H1 (cell line): ENCODE measurements at regions not wholly inside any gene's neighbourhood (a gene's known extent, or its start where the extent isn't known, plus 50 kb on each side); places are given as distances from the start of the nearest gene placed in this dataset.

ENCODE experiments used
- CTCF ChIA-PET: fragments of 300-600 bp; sonication (Branson Sonifier 250); formaldehyde crosslinking; loops from one replicate; lab custom pipeline; 2021; ENCODE audit not compliant: partially characterized antibody; lab: Charles Lee
- POLR2A ChIA-PET: fragments of 300-600 bp; sonication (Branson Sonifier 250); formaldehyde crosslinking; loops from one replicate; lab custom pipeline; 2021; ENCODE audit warnings: inconsistent platforms; ENCODE audit not compliant: partially characterized antibody; lab: Charles Lee
- DNase-seq, 2 experiments: peaks; one replicate each; pipeline versions ENCODE4 v3.0.0 to v3.0.0-alpha.2; 2010 to 2022; ENCODE audit warnings: low spot score in 2 of 2, low read depth in 1 of 2, mixed read lengths in 1 of 2
- FAIRE-seq: peaks from 2 replicates; lab custom pipeline; 2011; peaks lifted over from hg19 to GRCh38; lab: Jason Lieb, UNC
- H2AFZ ChIP-seq: 2 replicates; pipeline ENCODE4 v1.8.1; 2012; ENCODE audit warnings: low read length, inconsistent platforms
- H2AK5ac ChIP-seq: 2 replicates; pipeline ENCODE4 v1.6.1; 2013; ENCODE audit warnings: low read depth, low read length
- H2BK120ac ChIP-seq: replicated peaks from 2 replicates; pipeline ENCODE3; 2013; ENCODE audit warnings: low read depth, low read length, inconsistent platforms
- H2BK12ac ChIP-seq: 2 replicates; pipeline ENCODE4 v1.6.1; 2013; ENCODE audit warnings: low read depth, low read length
- H2BK15ac ChIP-seq: 2 replicates; pipeline ENCODE4 v1.6.1; 2013; ENCODE audit warnings: low read length
- H2BK20ac ChIP-seq: 2 replicates; pipeline ENCODE4 v1.6.1; 2013; ENCODE audit warnings: low read length
- H2BK5ac ChIP-seq: 2 replicates; pipeline ENCODE4 v1.6.1; 2013; ENCODE audit warnings: low read depth, low read length
- H3K14ac ChIP-seq: 2 replicates; pipeline ENCODE4 v1.6.1; 2013; ENCODE audit warnings: inconsistent platforms; ENCODE audit not compliant: insufficient read length
- H3K18ac ChIP-seq: 2 replicates; pipeline ENCODE4 v1.6.1; 2013; ENCODE audit warnings: low read length; ENCODE audit errors: extremely low read depth
- H3K23ac ChIP-seq: 2 replicates; pipeline ENCODE4 v1.6.1; 2013; ENCODE audit warnings: inconsistent platforms; ENCODE audit not compliant: insufficient read length
- H3K23me2 ChIP-seq: 2 replicates; pipeline ENCODE4 v1.6.1; 2013; ENCODE audit warnings: low read depth, low read length
- H3K27ac ChIP-seq: 2 replicates; pipeline ENCODE4 v1.6.1; 2011; ENCODE audit warnings: low read depth, low read length, inconsistent platforms
- H3K27me3 ChIP-seq, 4 experiments: replicated peaks in 1 of 4; 1 replicate in 1 of 4; 2 replicates in 3 of 4; pipeline versions ENCODE4 v1.6.1 to v1.8.1; 2011 to 2013; ENCODE audit warnings: low read length in 3 of 4, mild to moderate bottlenecking in 3 of 4, inconsistent platforms in 2 of 4, mixed read lengths in 2 of 4, moderate library complexity in 1 of 4; ENCODE audit not compliant: control insufficient read depth in 3 of 4, insufficient read depth in 3 of 4; ENCODE audit errors: extremely low read depth in 1 of 4
- H3K36me3 ChIP-seq, 4 experiments: 2 replicates each; pipeline versions ENCODE4 v1.6.1 to v1.8.1; 2011 to 2013; ENCODE audit warnings: mild to moderate bottlenecking in 4 of 4, low read length in 3 of 4, moderate library complexity in 2 of 4, control low read depth in 1 of 4, inconsistent platforms in 1 of 4; ENCODE audit not compliant: insufficient read depth in 4 of 4, control insufficient read depth in 2 of 4
- H3K4ac ChIP-seq: replicated peaks from 2 replicates; pipeline ENCODE3; 2013; ENCODE audit warnings: low read length, low read depth, mixed read lengths, inconsistent platforms; ENCODE audit not compliant: insufficient read length
- H3K4me1 ChIP-seq, 4 experiments: replicated peaks in 1 of 4; 1 replicate in 1 of 4; 2 replicates in 3 of 4; pipeline versions ENCODE4 v1.6.1 to v1.8.1; 2011 to 2013; ENCODE audit warnings: low read length in 3 of 4, inconsistent platforms in 2 of 4, mixed read lengths in 1 of 4; ENCODE audit not compliant: insufficient read depth in 4 of 4, control insufficient read depth in 3 of 4
- H3K4me2 ChIP-seq, 2 experiments: 2 replicates each; pipeline versions ENCODE4 v1.6.1 to v1.8.1; 2011 to 2013; ENCODE audit warnings: low read depth in 2 of 2, low read length in 2 of 2, control low read depth in 1 of 2, inconsistent platforms in 1 of 2, mild to moderate bottlenecking in 1 of 2; ENCODE audit not compliant: insufficient read depth in 1 of 2
- H3K4me3 ChIP-seq, 4 experiments: fragments of 200-600, 300-600 bp in 1 of 4; sonication (generic), shearing (Covaris generic), sonication (Bioruptor Twin) in 1 of 4; 2 replicates each; pipeline versions ENCODE4 v1.5.1 to v1.8.1; 2011 to 2016; ENCODE audit warnings: low read length in 4 of 4, low read depth in 3 of 4, control low read depth in 2 of 4, inconsistent platforms in 2 of 4, mild to moderate bottlenecking in 2 of 4, mixed read lengths in 1 of 4, moderate library complexity in 1 of 4; ENCODE audit not compliant: insufficient read depth in 2 of 4; ENCODE audit errors: extremely low read depth in 1 of 4
- H3K56ac ChIP-seq: replicated peaks from 2 replicates; pipeline ENCODE3; 2013; ENCODE audit warnings: low read depth, mild to moderate bottlenecking, mixed read lengths, low read length, inconsistent platforms; ENCODE audit not compliant: insufficient read length
- H3K79me1 ChIP-seq: 2 replicates; pipeline ENCODE4 v1.6.1; 2013; ENCODE audit warnings: low read depth, low read length, control low read depth
- H3K79me2 ChIP-seq, 2 experiments: 2 replicates each; pipeline versions ENCODE4 v1.6.1 to v1.8.1; 2012 to 2013; ENCODE audit warnings: low read length in 2 of 2, mild to moderate bottlenecking in 2 of 2, inconsistent platforms in 1 of 2; ENCODE audit not compliant: insufficient read depth in 2 of 2, control insufficient read depth in 1 of 2
- H3K9ac ChIP-seq, 4 experiments: replicated peaks in 1 of 4; 1 replicate in 1 of 4; 2 replicates in 3 of 4; pipeline versions ENCODE4 v1.6.1 to v1.8.1; 2011 to 2013; ENCODE audit warnings: low read depth in 3 of 4, low read length in 3 of 4, control low read depth in 2 of 4, mild to moderate bottlenecking in 2 of 4, moderate library complexity in 2 of 4, inconsistent platforms in 1 of 4; ENCODE audit errors: extremely low read depth in 1 of 4
- H3K9me3 ChIP-seq, 2 experiments: 2 replicates each; pipeline versions ENCODE4 v1.6.1 to v1.8.1; 2012 to 2013; ENCODE audit warnings: mild to moderate bottlenecking in 2 of 2, moderate library complexity in 2 of 2, control low read depth in 1 of 2, inconsistent platforms in 1 of 2, low read depth in 1 of 2, low read length in 1 of 2, mixed read lengths in 1 of 2; ENCODE audit not compliant: insufficient read depth in 2 of 2
- H4K20me1 ChIP-seq, 2 experiments: replicated peaks in 1 of 2; 2 replicates each; pipeline versions ENCODE3 to v1.8.1; 2011 to 2013; ENCODE audit warnings: inconsistent platforms in 2 of 2, low read length in 2 of 2, mild to moderate bottlenecking in 1 of 2; ENCODE audit not compliant: insufficient read depth in 2 of 2, control insufficient read depth in 1 of 2
- H4K5ac ChIP-seq: 2 replicates; pipeline ENCODE4 v1.6.1; 2013; ENCODE audit warnings: low read length, low read depth, mixed read lengths, inconsistent platforms; ENCODE audit not compliant: insufficient read length
- H4K8ac ChIP-seq: 2 replicates; pipeline ENCODE4 v1.8.0; 2013; ENCODE audit warnings: mild to moderate bottlenecking, moderate library complexity, low read length, inconsistent platforms; ENCODE audit not compliant: insufficient read depth; ENCODE audit errors: extremely low read depth
- H4K91ac ChIP-seq: replicated peaks from 2 replicates; pipeline ENCODE3; 2013; ENCODE audit warnings: low read length, mixed read lengths, inconsistent platforms; ENCODE audit not compliant: insufficient read length
- YY1 ChIP-seq: IDR thresholded peaks from 2 replicates; pipeline ENCODE4 v1.6.1; 2011; ENCODE audit warnings: low read depth, mild to moderate bottlenecking, low read length
- WGBS, 2 experiments: shearing (Covaris generic) in 1 of 2; methylation state at CpG; one replicate each; pipeline versions ENCODE4 v1.1.6 to v1.1.7; 2013 to 2015; ENCODE audit warnings: low lambda C conversion rate in 2 of 2, mixed read lengths in 2 of 2, inconsistent platforms in 1 of 2, low coverage in 1 of 2, missing lambda C conversion rate in 1 of 2; ENCODE audit not compliant: insufficient replicate concordance in 2 of 2, insufficient coverage in 1 of 2, insufficient read length in 1 of 2; ENCODE audit errors: extremely low coverage in 1 of 2, missing lambda C conversion rate in 1 of 2; 5-methylcytosine and 5-hydroxymethylcytosine counted together

DNA sequence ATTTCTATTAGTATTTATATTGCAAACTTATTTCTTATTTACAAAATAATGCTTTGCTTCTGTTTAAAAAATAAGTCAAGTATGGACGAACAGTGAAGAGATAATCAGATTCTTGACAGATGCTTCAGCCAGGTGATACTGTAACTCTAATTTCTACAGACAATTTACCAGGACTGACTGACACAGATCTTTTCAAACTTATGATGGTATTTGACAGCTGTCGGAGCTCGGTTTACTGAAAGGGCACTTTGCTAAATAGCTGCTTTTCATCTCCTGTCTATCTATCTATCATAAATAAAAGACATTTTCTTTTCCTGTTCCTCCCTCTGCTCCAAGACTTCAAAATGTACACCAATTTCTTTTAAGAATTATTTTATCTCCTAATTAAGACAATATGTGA lies 422.5 kb upstream of the SLC8A1 start:
- Histone ChIP-seq H2AK5ac (no peak overlapping the region), H2BK15ac (no peak overlapping the region), H4K20me1 (no peaks in the 10 kb centered on the region), H3K79me2 (no peaks in the 10 kb centered on the region), H3K56ac (no peak overlapping the region), H3K27ac (no peak overlapping the region), H2BK5ac (no peak overlapping the region), H3K4me3 (no peak overlapping the region), H3K9ac (no peak overlapping the region), H3K23ac (no peak overlapping the region), H2BK120ac (no peak overlapping the region), H3K23me2 (no peaks in the 10 kb centered on the region), H4K8ac (no peak overlapping the region), H3K9me3 (no peaks in the 10 kb centered on the region), H2BK12ac (no peak overlapping the region), H3K36me3 (no peaks in the 10 kb centered on the region), H2AFZ (no peak overlapping the region), H3K4me1 (no peaks in the 10 kb centered on the region), H4K91ac (no peak overlapping the region), H3K27me3 (no peaks in the 10 kb centered on the region), H3K14ac (no peak overlapping the region), H3K18ac (no peak overlapping the region), H4K5ac (no peak overlapping the region), H3K4me2 (no peak overlapping the region), H2BK20ac (no peak overlapping the region), H3K79me1 (no peaks in the 10 kb centered on the region), H3K4ac (no peak overlapping the region)
- no peak for TF ChIP-seq YY1
- 91% methylated on average over 3 of the region's 3 CpGs; no CpG with 5 or more reads in 1 of the 2 experiments for WGBS, 2 experiments
- ChIA-PET CTCF (interaction anchor here (0.6 kb wide), 1 partner anchor 358 kb away, joined by 4 read pairs; no protein-coding TSS in a partner anchor), POLR2A (no interaction called here)
- DNase-seq (no peak), FAIRE-seq (no peak)
